Activated T-cell treated with anti-CD3 and anti-CD28 coated beads, Interleukin-2, amount 50 U/mL, for 4 hours (primary cell): ENCODE measurements at regions not wholly inside any gene's neighbourhood (a gene's known extent, or its start where the extent isn't known, plus 50 kb on each side); places are given as distances from the start of the nearest gene placed in this dataset.

Experiments used
- ATAC-seq, 2 donors: fragments of 200-7000 bp; cut with Tn5 transposase; one replicate each; pipeline ENCODE4 v1.10.0; 2021
- DNase-seq: peaks from one replicate; pipeline ENCODE4 v3.0.0-alpha.2; 2020
- H3K27me3 Mint-ChIP-seq: one replicate; pipeline ENCODE4 v1.8.0; 2021; ENCODE audit warnings: low read depth, mixed read lengths
- H3K36me3 Mint-ChIP-seq: one replicate; pipeline ENCODE4 v1.8.0; 2022; ENCODE audit warnings: mixed read lengths; ENCODE audit not compliant: insufficient read depth
- H3K4me1 Mint-ChIP-seq: one replicate; pipeline ENCODE4 v1.8.0; 2021; ENCODE audit warnings: low read depth, mixed read lengths
- H3K4me3 Mint-ChIP-seq: one replicate; pipeline ENCODE4 v1.8.0; 2021; ENCODE audit warnings: mild to moderate bottlenecking, moderate library complexity, mixed read lengths
- H3K9me3 Mint-ChIP-seq: one replicate; pipeline ENCODE4 v1.8.0; 2021; ENCODE audit warnings: mixed read lengths

DNA sequence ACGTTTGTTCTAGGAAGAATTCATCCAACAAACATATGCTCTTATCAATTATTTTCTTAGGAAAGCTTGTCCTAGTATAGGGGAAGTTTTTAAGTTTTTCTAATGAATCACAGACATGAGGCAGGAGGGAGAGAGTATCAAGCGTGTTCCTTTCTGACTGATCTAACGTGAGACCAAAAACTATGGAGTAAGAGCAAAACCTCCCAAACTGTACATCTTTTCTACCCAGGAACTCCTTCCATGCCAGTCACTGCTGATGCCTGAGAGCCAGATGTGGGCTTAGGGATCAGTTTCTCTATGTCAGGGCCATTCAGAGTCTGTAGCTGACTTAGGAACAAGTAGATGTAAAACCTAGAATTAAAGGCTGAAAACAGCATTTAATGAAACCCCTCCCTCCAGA, 51.7 kb upstream of the NFIB start:
- no peaks in the 10 kb centered on the region for H3K27me3 Mint-ChIP-seq
- peaks cover 6% of the 10 kb centered on the region for H3K9me3 Mint-ChIP-seq
- ATAC-seq, result no peak
- no peak for DNase-seq
- no peaks in the 10 kb centered on the region for H3K36me3 Mint-ChIP-seq
- no peak overlapping the region for H3K4me3 Mint-ChIP-seq
- H3K4me1 Mint-ChIP-seq, result no peaks in the 10 kb centered on the region
